Hepatocyte (in vitro differentiated cells): ENCODE measurements at regions not wholly inside any gene's neighbourhood (a gene's known extent, or its start where the extent isn't known, plus 50 kb on each side); places are given as distances from the start of the nearest gene placed in this dataset.
"Not testable (repeated sequence)": the region's sequence is repeated elsewhere in the genome, so short reads cannot be mapped to it uniquely, and the experiment has no call there.

ENCODE experiments used
- DNase-seq: peaks from one replicate; pipeline ENCODE4 v3.0.0-alpha.2; 2016; ENCODE audit warnings: low spot score
- H2AFZ ChIP-seq: fragments of 200-600 bp; sonication (generic); 2 replicates; pipeline ENCODE4 v1.6.0; 2016; ENCODE audit warnings: antibody characterized with exemption, mild to moderate bottlenecking
- H3K27ac ChIP-seq: fragments of 200-600 bp; sonication (generic); 2 replicates; pipeline ENCODE4 v1.5.1; 2016; ENCODE audit warnings: mild to moderate bottlenecking
- H3K27me3 ChIP-seq: fragments of 200-600 bp; sonication (generic); 2 replicates; pipeline ENCODE4 v1.6.1; 2016
- H3K36me3 ChIP-seq: fragments of 200-600 bp; sonication (generic); replicated peaks from 2 replicates; pipeline ENCODE4 v1.5.1; 2016; ENCODE audit warnings: low read depth; ENCODE audit not compliant: insufficient read depth
- H3K4me1 ChIP-seq: fragments of 200-600 bp; sonication (generic); 2 replicates; pipeline ENCODE4 v1.5.1; 2016; ENCODE audit warnings: mild to moderate bottlenecking, moderate library complexity; ENCODE audit not compliant: insufficient read depth
- H3K4me2 ChIP-seq: fragments of 200-600 bp; sonication (generic); 2 replicates; pipeline ENCODE4 v1.6.0; 2016
- H3K4me3 ChIP-seq: fragments of 200-600 bp; sonication (generic); 2 replicates; pipeline ENCODE4 v1.5.1; 2016; ENCODE audit warnings: mild to moderate bottlenecking
- H3K79me2 ChIP-seq: fragments of 200-600 bp; sonication (generic); 2 replicates; pipeline ENCODE4 v1.6.0; 2017; ENCODE audit warnings: mild to moderate bottlenecking
- H3K9me2 ChIP-seq: fragments of 200-600 bp; sonication (generic); replicated peaks from 2 replicates; pipeline ENCODE4 v1.6.0; 2017; ENCODE audit warnings: mild to moderate bottlenecking; ENCODE audit not compliant: insufficient read depth
- H3K9me3 ChIP-seq: fragments of 200-600 bp; sonication (generic); 2 replicates; pipeline ENCODE4 v1.5.1; 2016; ENCODE audit warnings: low read depth, mild to moderate bottlenecking
- H4K20me1 ChIP-seq: fragments of 200-600 bp; sonication (generic); 2 replicates; pipeline ENCODE4 v1.6.0; 2016; ENCODE audit warnings: mild to moderate bottlenecking; ENCODE audit not compliant: insufficient read depth, poor library complexity, severe bottlenecking
- CTCF ChIP-seq: fragments of 200-600 bp; sonication (generic); IDR thresholded peaks from 2 replicates; pipeline ENCODE4 v1.5.1; 2016; ENCODE audit warnings: antibody characterized with exemption, mild to moderate bottlenecking; ENCODE audit not compliant: poor library complexity
- EZH2 ChIP-seq: fragments of 200-600 bp; sonication (generic); IDR thresholded peaks from 2 replicates; pipeline ENCODE4 v1.6.1; 2016; ENCODE audit warnings: antibody characterized with exemption, mild to moderate bottlenecking, borderline replicate concordance
- EZH2phosphoT487 ChIP-seq: fragments of 200-600 bp; sonication (generic); IDR thresholded peaks from one replicate; pipeline ENCODE4 v1.6.1; 2018; ENCODE audit warnings: antibody characterized with exemption, mild to moderate bottlenecking, low read depth, moderate library complexity; ENCODE audit not compliant: unreplicated experiment, severe bottlenecking
- WGBS: methylation state at CpG from one replicate; pipeline ENCODE4 v1.1.6; 2016; ENCODE audit warnings: low lambda C conversion rate; ENCODE audit errors: missing lambda C conversion rate; 5-methylcytosine and 5-hydroxymethylcytosine counted together

GRCh38 chr14:105881021-105881930 is 354.9 kb downstream of the TMEM121 start:
- WGBS = 74% methylated on average over 18 of the region's 18 CpGs
- H3K79me2 ChIP-seq = no peaks in the 10 kb centered on the region
- H3K4me3 ChIP-seq = no peak overlapping the region
- no peaks in the 10 kb centered on the region for H3K9me3 ChIP-seq
- no peaks in the 10 kb centered on the region for H3K4me1 ChIP-seq
- H2AFZ ChIP-seq = no peak overlapping the region
- DNase-seq = no peak
- H3K27ac ChIP-seq = no peak overlapping the region
- no peaks in the 10 kb centered on the region for H3K36me3 ChIP-seq
- no peaks in the 10 kb centered on the region for H3K27me3 ChIP-seq
- no peaks in the 10 kb centered on the region for H3K9me2 ChIP-seq
- H3K4me2 ChIP-seq = no peak overlapping the region
- H4K20me1 ChIP-seq = no peaks in the 10 kb centered on the region
- no peak for TF ChIP-seq EZH2
- no peak for TF ChIP-seq EZH2phosphoT487
- TF ChIP-seq CTCF = no peak

GRCh38 chr14:105882011-105882410 is 355.6 kb downstream of the TMEM121 start:
- not testable (repeated sequence) for H3K27me3 ChIP-seq, H3K9me2 ChIP-seq, DNase-seq, H3K36me3 ChIP-seq, H2AFZ ChIP-seq, H3K27ac ChIP-seq, H3K4me2 ChIP-seq, H3K79me2 ChIP-seq, H3K9me3 ChIP-seq, H4K20me1 ChIP-seq, H3K4me1 ChIP-seq, H3K4me3 ChIP-seq
- no CpG with 5 or more reads among the region's 10 CpGs for WGBS

GRCh38 chr14:105882626-105883025 is 356.2 kb downstream of the TMEM121 start:
- Histone ChIP-seq H3K9me2 (no peaks in the 10 kb centered on the region), H3K36me3 (no peaks in the 10 kb centered on the region), H2AFZ (no peak overlapping the region), H3K4me3 (no peak overlapping the region), H3K4me1 (no peaks in the 10 kb centered on the region), H3K4me2 (no peak overlapping the region), H3K27me3 (no peaks in the 10 kb centered on the region), H3K79me2 (no peaks in the 10 kb centered on the region), H3K27ac (no peak overlapping the region), H4K20me1 (no peaks in the 10 kb centered on the region), H3K9me3 (no peaks in the 10 kb centered on the region)
- 88% methylated on average over 3 of the region's 5 CpGs for WGBS
- DNase-seq = no peak
- TF ChIP-seq EZH2phosphoT487 (no peak), EZH2 (no peak), CTCF (no peak)

- H3K79me2 ChIP-seq = no peaks in the 10 kb centered on the region
- no peaks in the 10 kb centered on the region for H3K9me2 ChIP-seq
- DNase-seq = no peak
- no peaks in the 10 kb centered on the region for H3K9me3 ChIP-seq
- H2AFZ ChIP-seq = no peak overlapping the region
- H4K20me1 ChIP-seq = no peaks in the 10 kb centered on the region
- H3K27me3 ChIP-seq = no peaks in the 10 kb centered on the region
- H3K27ac ChIP-seq = no peak overlapping the region
- no peaks in the 10 kb centered on the region for H3K36me3 ChIP-seq
- TF ChIP-seq CTCF (no peak), EZH2phosphoT487 (no peak), EZH2 (no peak)
- no peak overlapping the region for H3K4me2 ChIP-seq
- no peaks in the 10 kb centered on the region for H3K4me1 ChIP-seq
- WGBS = 71% methylated on average over 17 of the region's 17 CpGs
- H3K4me3 ChIP-seq = no peak overlapping the region
Observed at GRCh38 chr14:105883066-105884005, 357.0 kb downstream of the TMEM121 start.

GRCh38 chr14:105884192-105884807 is 357.9 kb downstream of the TMEM121 start:
- not testable (repeated sequence) for DNase-seq

More at GRCh38 chr14:105884192-105884807, 357.9 kb downstream of the TMEM121 start:
- not testable (repeated sequence) for H3K79me2 ChIP-seq, H3K4me1 ChIP-seq, H3K27me3 ChIP-seq, H3K4me2 ChIP-seq, H3K4me3 ChIP-seq, H3K9me3 ChIP-seq, H3K36me3 ChIP-seq, H3K9me2 ChIP-seq, H2AFZ ChIP-seq, H3K27ac ChIP-seq, H4K20me1 ChIP-seq
- 73% methylated on average over 17 of the region's 17 CpGs for WGBS
